ENCODE measurements at regions not wholly inside any gene's neighbourhood (a gene's known extent, or its start where the extent isn't known, plus 50 kb on each side); places are given as distances from the start of the nearest gene placed in this dataset.

DNA sequence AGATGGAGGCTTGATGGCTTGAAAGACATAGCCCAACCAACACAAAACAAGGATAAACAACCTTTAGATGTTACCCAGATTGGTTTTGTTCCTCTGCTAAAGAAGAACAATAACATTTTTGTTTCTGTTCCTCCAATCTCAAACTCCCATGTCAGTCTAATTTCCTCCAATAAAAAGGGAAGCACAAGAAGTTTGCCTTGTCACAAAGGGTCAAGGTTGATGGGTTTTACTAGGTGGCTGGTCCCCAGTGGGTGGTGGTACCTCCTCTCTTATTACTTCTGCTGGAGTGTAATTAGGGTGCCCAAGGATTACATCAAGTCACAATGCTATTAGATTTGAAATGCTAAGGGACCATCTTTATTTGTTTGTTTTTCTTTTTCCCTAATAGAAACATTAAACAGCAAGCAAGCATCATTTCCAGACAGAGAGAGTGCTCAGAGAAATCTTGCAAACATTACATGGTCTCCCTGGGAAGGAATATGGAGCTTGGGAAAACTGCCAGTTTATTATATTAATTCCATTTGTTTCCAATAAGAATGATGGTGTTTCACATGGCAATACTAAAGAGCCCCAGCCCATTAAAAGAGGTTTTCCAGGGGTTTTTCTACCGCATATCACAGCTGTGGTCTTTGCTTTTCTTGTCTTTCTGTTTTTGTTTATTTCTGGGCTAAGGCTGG is 78.3 kb upstream of the AOAH start:
- Histone ChIP-seq H3K4me1 (no peaks in the 10 kb centered on the region), H3K27me3 (ENCODE audit: low read depth) (no peaks in the 10 kb centered on the region), H3K36me3 (replicated peaks) (no peaks in the 10 kb centered on the region), H3K9me3 (no peaks in the 10 kb centered on the region), H3K4me3 (no peak overlapping the region)
- DNase-seq (ENCODE audit: low spot score in 2 of 2): no peak
- in situ Hi-C loops (cut with MboI; ENCODE audit: low sequenced_read_pairs): no loop called here

DNA sequence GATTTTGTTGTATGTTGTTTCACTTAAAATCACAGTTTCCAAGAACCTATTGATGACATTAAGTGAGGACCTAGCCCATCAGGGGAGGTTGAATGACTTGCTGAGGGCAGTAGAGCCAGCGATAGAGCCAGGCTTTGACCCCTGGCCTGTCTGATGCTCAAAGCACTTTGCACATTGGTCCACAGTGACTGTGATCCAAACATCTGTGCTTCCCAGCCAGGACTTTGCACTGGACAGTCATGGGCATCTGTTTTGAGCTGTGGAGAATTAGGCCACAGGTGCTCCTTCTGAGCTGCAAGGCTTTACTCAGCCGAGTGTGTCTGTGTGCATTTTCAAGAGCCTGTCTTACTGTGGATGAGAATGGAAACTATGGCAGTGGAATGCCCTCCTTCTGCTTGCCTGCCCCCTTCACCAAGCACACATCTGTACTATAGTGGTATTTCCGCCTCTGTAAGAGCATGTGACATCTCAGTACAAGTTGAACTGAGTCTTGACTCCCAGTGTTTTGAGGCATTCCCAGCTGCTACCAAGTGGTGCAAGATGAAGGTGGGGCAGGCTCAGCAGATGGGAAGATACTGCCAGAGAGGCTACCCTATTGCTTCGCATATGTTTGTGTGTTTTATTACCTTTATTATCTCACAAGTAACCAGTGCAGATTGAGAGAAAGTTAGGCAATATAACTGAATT is 72.7 kb upstream of the AOAH start:
- H3K36me3 ChIP-seq (replicated peaks): no peaks in the 10 kb centered on the region
- no peaks in the 10 kb centered on the region for H3K9me3 ChIP-seq
- DNase-seq (ENCODE audit: low spot score in 2 of 2): no peak
- H3K4me3 ChIP-seq: no peak overlapping the region
- peaks cover 3% of the 10 kb centered on the region for H3K4me1 ChIP-seq
- no peaks in the 10 kb centered on the region for H3K27me3 ChIP-seq (ENCODE audit: low read depth)
- in situ Hi-C loops (cut with MboI; ENCODE audit: low sequenced_read_pairs): no loop called here

DNA sequence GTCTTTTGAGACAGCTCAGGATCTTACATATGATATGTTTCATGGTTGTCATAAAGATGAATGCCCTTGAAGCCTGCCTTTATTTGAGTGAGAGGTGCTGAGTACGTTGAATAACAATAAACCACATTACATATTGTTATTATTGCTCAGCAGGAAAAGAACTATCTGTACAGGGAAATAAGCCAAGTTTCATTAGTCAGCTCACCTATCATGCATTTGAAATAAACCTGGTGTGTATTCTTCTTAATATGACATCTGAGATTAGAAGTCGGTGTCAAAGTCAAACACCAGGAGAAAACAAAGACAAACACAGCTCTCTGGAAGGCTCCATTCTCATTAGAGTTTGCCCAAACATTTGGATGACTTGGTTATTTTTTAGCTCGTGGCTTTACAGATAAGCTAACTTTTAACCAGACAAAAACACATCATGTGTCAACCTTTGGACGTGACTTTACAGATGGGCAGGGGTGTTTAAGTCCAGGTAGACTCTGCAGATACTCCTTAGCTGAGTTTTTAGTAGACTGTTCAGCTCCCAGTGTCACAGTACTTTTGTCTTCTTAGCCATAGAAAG is 71.2 kb upstream of the AOAH start:
- no peaks in the 10 kb centered on the region for H3K9me3 ChIP-seq
- H3K36me3 ChIP-seq (replicated peaks): no peaks in the 10 kb centered on the region
- in situ Hi-C loops (cut with MboI; ENCODE audit: low sequenced_read_pairs): no loop called here
- H3K4me1 ChIP-seq: peaks cover 3% of the 10 kb centered on the region
- no peaks in the 10 kb centered on the region for H3K27me3 ChIP-seq (ENCODE audit: low read depth)
- DNase-seq (ENCODE audit: low spot score in 2 of 2): no peak
- H3K4me3 ChIP-seq: no peak overlapping the region

DNA sequence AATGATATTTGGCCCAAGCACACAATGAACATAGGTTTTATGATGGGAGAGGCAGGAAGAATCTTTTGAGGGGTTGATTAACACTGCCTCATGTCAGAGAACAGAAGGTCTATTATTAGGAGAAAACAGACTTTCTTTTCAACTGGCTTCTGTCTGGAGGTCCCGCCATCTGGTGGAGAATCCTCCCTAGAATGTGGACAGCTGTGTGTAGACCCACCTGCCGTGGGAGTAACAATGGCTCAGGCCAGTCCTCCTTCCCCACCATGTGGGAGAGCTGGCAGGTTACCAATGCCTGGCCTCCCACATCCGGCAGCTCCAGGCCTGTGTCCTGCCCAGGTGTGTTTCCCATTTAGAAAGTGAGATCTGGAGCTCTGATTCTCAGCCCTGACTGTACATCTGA is 70.4 kb upstream of the AOAH start:
- peak in 1 of 2 experiments; percentile 20 for DNase-seq (ENCODE audit: low spot score in 2 of 2)
- H3K4me3 ChIP-seq: no peak overlapping the region
- in situ Hi-C loops (cut with MboI; ENCODE audit: low sequenced_read_pairs): no loop called here
- peaks cover 3% of the 10 kb centered on the region for H3K4me1 ChIP-seq
- H3K36me3 ChIP-seq (replicated peaks): no peaks in the 10 kb centered on the region
- H3K27me3 ChIP-seq (ENCODE audit: low read depth): no peaks in the 10 kb centered on the region
- H3K9me3 ChIP-seq: no peaks in the 10 kb centered on the region

DNA sequence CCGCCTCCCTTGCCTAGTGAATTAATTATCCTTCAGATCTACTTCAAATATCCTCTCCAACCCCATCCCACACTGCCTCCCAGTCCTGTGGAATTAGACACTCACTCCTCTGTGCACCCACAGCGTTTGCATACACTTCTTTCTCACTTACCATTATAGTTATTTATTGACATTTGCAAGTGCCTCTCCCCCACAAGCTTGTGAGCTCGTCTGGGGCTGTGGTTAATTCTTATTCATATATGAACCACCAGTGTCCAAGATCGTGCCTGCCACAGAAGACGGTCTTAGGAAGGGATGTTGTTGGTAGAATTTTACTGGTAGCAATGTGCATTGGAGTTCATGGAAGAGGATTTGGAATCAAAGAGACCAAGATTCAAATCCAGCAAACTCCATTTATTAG is 68.1 kb upstream of the AOAH start:
- H3K27me3 ChIP-seq (ENCODE audit: low read depth): no peaks in the 10 kb centered on the region
- no peak overlapping the region for H3K4me3 ChIP-seq
- in situ Hi-C loops (cut with MboI; ENCODE audit: low sequenced_read_pairs): no loop called here
- peaks cover 7% of the 10 kb centered on the region for H3K4me1 ChIP-seq
- no peak for DNase-seq (ENCODE audit: low spot score in 2 of 2)
- H3K9me3 ChIP-seq: no peaks in the 10 kb centered on the region
- no peaks in the 10 kb centered on the region for H3K36me3 ChIP-seq (replicated peaks)

DNA sequence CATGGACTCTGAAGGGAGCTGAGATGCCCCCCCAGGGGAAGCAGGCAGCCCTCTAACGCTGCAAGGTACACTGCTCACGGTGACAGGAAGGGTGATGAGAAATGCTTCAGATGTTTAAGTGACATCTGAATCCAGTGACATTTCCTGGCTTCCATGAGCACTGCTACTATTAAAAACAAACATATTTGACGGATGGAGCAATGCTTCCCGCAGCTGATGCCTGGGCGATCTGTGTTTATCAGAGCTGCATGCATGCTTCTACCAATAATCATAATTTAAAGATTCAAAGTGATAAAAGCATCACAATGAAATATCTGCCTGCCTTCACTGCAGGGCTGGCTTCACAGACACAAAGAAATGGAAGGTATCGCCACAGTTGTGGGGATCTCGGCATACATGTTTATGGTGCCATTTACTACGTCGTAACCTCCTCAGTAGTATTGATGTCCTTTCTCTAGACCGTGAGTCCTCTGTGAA is 66.1 kb upstream of the AOAH start:
- Histone ChIP-seq H3K4me3 (no peak overlapping the region), H3K9me3 (no peaks in the 10 kb centered on the region), H3K27me3 (ENCODE audit: low read depth) (no peaks in the 10 kb centered on the region), H3K36me3 (replicated peaks) (no peaks in the 10 kb centered on the region), H3K4me1 (peaks cover 20% of the 10 kb centered on the region)
- no peak for DNase-seq (ENCODE audit: low spot score in 2 of 2)
- in situ Hi-C loops (cut with MboI; ENCODE audit: low sequenced_read_pairs): no loop called here

DNA sequence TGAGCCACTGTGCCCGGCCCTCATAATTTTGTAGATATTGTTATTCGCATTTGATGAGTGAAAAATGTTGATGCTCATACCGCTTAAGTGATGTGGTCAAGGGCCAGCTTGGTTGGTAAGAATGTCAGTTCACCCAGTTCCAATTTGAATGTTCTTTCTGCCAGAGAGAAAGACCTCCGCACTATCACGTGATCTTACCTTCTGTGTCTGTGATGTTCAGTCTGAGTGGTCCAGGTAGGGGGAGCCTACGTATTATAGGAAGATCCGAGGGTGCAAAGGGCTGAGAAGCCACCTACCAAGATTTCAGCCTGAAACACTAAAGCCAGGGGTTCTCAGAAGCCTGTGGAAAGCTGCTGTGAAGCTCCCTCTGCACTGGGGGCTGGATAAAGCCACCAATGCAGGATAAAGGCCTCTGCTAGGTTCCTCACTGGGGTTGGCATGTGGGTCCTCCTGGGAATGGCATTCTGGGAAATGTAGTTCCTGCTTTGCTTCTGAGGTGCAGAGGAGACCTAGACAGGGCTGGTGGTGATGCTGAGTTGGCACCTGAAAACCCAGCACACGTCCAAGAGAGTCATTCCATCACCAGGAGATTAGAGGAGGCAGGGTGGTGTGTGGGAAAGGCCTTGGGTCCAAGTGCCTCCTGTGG is 64.7 kb upstream of the AOAH start:
- in situ Hi-C loops (cut with MboI; ENCODE audit: low sequenced_read_pairs): no loop called here
- peaks cover 31% of the 10 kb centered on the region for H3K4me1 ChIP-seq
- no peaks in the 10 kb centered on the region for H3K27me3 ChIP-seq (ENCODE audit: low read depth)
- H3K4me3 ChIP-seq: no peak overlapping the region
- H3K9me3 ChIP-seq: no peaks in the 10 kb centered on the region
- H3K36me3 ChIP-seq (replicated peaks): no peaks in the 10 kb centered on the region
- no peak for DNase-seq (ENCODE audit: low spot score in 2 of 2)

DNA sequence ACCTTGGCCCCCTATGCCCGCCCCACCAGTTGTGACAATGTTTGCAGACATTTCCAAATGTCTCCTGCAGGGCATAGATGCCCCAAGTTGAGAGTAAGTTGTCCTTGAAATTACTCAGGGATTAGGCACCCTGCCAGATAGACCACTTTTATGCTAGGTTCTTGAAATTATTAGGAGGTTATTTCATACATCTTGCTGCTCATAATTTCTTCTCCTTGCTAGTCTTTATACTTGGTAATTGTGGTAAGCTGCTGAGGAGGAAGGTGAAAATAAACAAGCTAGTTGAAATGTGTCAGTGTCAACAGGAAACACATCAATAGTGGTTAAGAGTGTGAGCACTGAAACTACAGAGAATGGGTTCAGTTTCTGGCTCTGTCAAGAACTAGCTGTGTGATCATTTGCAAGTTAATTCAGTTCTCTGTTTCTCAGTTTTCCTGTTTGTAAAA is 63.7 kb upstream of the AOAH start:
- Histone ChIP-seq H3K9me3 (no peaks in the 10 kb centered on the region), H3K4me3 (no peak overlapping the region), H3K27me3 (ENCODE audit: low read depth) (no peaks in the 10 kb centered on the region), H3K36me3 (replicated peaks) (no peaks in the 10 kb centered on the region), H3K4me1 (peaks cover 31% of the 10 kb centered on the region)
- in situ Hi-C loops (cut with MboI; ENCODE audit: low sequenced_read_pairs): no loop called here
- no peak for DNase-seq (ENCODE audit: low spot score in 2 of 2)

DNA sequence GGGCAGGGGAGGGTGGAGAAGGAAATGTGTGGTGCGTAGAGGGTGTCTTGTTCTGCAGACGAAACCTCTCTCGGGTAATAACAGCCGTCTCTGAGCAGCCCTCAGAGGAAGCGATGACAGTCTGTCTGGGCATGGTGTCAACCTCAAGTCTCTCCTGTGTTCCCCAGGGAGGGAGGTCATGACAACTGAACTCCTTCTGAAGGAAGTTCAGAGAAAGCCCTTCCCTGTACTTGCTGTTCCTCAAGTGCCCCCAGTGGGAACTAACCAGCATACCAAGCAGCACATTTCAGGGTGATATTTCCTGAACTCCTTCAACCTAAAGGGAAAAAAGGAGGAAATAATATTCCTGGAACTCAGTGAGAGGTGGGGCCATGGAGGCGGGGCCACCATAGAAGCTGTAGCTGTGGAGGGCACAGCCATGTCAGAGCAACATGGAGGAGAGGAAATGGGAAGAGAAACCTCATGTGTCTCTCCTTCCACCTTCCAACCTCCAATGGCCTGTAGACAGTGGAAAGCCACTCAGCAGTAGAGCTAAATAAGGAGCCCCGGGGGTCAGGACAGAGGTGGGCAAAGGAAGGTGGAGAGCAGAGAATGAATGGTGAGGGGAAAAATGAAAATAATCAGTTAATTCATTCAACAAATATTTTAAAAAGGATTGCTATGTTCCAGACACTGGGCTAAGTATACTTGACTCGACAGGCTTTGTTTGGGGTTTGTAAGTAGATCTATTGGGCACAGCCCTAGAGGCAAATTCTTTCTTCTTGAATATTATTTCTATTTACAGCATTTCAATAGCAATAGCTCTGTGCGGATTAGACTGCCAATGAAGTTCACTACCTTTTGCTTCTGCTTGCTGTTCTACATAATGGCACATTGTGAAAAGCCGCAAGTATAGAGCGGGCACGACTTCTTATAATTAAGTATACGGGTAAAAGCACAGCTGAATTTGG is 61.0 kb upstream of the AOAH start:
- peak; percentile 83 to 99 for DNase-seq (ENCODE audit: low spot score in 2 of 2)
- no peaks in the 10 kb centered on the region for H3K36me3 ChIP-seq (replicated peaks)
- in situ Hi-C loops (cut with MboI; ENCODE audit: low sequenced_read_pairs): no loop called here
- peaks cover 31% of the 10 kb centered on the region for H3K4me1 ChIP-seq
- H3K27me3 ChIP-seq (ENCODE audit: low read depth): no peaks in the 10 kb centered on the region
- no peak overlapping the region for H3K4me3 ChIP-seq
- H3K9me3 ChIP-seq: no peaks in the 10 kb centered on the region

DNA sequence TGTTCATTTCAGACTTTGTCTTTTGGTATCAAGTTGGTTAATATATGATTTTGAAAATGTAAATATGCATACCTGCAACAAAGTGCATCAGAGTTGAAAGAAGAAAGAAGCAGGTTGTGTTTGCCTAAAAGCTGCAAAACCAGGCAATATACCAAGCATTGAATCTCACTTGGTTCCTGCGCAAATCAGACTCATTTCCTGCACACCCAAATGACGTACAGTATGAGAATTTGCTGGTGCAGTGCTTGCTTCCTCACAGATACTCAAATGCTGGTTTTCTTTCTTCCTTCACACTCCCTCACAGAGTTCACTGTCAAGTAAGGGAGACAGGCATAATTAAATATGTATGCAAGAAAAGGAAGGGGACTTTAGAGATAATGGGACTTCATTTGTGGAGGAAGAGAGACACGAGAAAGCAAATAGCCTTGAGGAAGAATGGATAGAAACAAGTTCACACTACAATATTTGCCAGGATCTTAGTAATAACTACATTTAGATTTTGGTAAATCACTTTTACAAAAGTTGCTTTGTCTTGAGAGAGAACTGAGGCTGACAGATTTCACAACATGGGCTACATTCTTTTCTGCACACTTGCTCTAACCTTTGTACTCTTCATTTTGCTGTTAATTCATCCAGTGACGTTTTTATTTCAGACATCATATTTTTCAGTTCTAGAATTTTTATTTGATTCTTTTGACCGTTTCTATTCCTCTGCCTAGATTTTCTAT is 56.9 kb upstream of the AOAH start:
- Histone ChIP-seq H3K4me1 (peaks cover 15% of the 10 kb centered on the region), H3K9me3 (no peaks in the 10 kb centered on the region), H3K4me3 (no peak overlapping the region), H3K27me3 (ENCODE audit: low read depth) (no peaks in the 10 kb centered on the region), H3K36me3 (replicated peaks) (no peaks in the 10 kb centered on the region)
- in situ Hi-C loops (cut with MboI; ENCODE audit: low sequenced_read_pairs): no loop called here
- DNase-seq (ENCODE audit: low spot score in 2 of 2): no peak

DNA sequence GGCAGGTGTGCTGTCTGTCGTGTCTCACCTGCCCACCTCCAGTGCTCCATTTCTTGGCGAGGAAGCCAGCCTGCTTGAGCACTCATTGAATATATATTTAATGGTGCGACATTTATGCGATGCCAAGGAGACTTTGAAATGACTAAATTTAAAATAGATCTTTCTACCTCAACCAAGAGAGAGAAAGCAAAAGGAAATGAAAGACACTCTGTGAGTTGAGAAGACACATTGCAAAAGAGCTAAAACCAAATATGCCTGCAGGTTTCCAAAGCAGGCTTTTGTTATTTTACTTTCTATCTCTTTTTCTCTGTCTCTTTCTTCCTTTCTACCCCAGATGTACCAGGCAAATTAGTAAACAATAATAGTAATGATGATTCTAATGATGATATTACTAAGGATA is 53.6 kb upstream of the AOAH start:
- no peaks in the 10 kb centered on the region for H3K27me3 ChIP-seq (ENCODE audit: low read depth)
- no peak for DNase-seq (ENCODE audit: low spot score in 2 of 2)
- no peaks in the 10 kb centered on the region for H3K9me3 ChIP-seq
- no peaks in the 10 kb centered on the region for H3K4me1 ChIP-seq
- H3K36me3 ChIP-seq (replicated peaks): no peaks in the 10 kb centered on the region
- in situ Hi-C loops (cut with MboI; ENCODE audit: low sequenced_read_pairs): no loop called here
- H3K4me3 ChIP-seq: no peak overlapping the region

DNA sequence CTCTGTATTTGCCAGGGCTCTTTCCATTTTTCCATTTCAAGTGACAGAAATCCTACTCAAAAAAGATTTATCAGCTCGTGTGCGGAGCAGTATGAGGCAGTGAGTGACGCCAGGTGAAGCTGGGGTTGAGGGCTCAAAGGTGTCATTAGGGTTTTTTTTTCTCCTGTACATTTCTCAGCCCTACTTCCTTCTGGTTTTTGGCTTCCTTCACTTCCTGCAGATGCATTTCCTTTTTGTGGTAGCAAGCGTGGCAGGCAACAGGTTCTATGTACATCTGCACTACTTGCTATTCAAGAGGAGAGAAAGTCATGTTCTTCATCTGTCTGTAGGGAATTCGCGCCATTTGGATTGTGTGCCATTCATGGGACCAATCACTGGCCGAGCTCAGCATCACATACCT is 52.8 kb upstream of the AOAH start:
- no peak for DNase-seq (ENCODE audit: low spot score in 2 of 2)
- in situ Hi-C loops (cut with MboI; ENCODE audit: low sequenced_read_pairs): no loop called here
- no peak overlapping the region for H3K4me3 ChIP-seq

DNA sequence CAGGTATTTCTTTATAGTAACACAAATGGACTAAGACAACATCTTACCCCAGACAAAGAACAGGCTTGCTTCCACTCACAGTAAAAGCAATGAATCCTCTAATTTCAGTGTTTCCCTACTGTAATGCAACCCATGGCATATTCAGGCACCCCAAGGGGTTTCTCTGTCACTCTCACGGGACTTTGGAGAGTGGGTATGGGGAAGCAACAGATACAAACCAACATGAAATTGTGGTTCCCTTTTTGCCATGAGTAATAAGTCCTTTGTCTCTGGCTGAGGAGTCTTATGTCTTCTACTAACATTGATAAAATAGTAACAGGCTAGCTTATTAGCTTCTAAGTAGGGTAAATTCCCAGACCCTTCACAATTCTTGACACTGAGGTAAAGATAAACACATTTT is 51.4 kb upstream of the AOAH start:
- H3K4me3 ChIP-seq: no peak overlapping the region
- no peaks in the 10 kb centered on the region for H3K4me1 ChIP-seq
- no peaks in the 10 kb centered on the region for H3K9me3 ChIP-seq

More for the DNA sequence above, 52.8 kb upstream of the AOAH start:
- Histone ChIP-seq H3K36me3 (replicated peaks) (no peaks in the 10 kb centered on the region), H3K27me3 (ENCODE audit: low read depth) (no peaks in the 10 kb centered on the region), H3K4me1 (no peaks in the 10 kb centered on the region), H3K9me3 (no peaks in the 10 kb centered on the region)

More for the DNA sequence above, 51.4 kb upstream of the AOAH start:
- in situ Hi-C loops (cut with MboI; ENCODE audit: low sequenced_read_pairs): no loop called here
- H3K36me3 ChIP-seq (replicated peaks): no peaks in the 10 kb centered on the region
- no peak for DNase-seq (ENCODE audit: low spot score in 2 of 2)
- no peaks in the 10 kb centered on the region for H3K27me3 ChIP-seq (ENCODE audit: low read depth)

Measured in HAP-1 (cell line).